Bone marrow (tissue), 2 donors: ENCODE measurements at regions not wholly inside any gene's neighbourhood (a gene's known extent, or its start where the extent isn't known, plus 50 kb on each side); places are given as distances from the start of the nearest gene placed in this dataset.

ENCODE experiments used
- DNase-seq, 2 donors: peaks; one replicate each; lab custom pipeline; 2025; lab: John Stamatoyannopoulos, UW

- no peak for DNase-seq
Observed at GRCh38 chr1:2865571-2866421, 64.3 kb upstream of the TTC34 start.

DNA sequence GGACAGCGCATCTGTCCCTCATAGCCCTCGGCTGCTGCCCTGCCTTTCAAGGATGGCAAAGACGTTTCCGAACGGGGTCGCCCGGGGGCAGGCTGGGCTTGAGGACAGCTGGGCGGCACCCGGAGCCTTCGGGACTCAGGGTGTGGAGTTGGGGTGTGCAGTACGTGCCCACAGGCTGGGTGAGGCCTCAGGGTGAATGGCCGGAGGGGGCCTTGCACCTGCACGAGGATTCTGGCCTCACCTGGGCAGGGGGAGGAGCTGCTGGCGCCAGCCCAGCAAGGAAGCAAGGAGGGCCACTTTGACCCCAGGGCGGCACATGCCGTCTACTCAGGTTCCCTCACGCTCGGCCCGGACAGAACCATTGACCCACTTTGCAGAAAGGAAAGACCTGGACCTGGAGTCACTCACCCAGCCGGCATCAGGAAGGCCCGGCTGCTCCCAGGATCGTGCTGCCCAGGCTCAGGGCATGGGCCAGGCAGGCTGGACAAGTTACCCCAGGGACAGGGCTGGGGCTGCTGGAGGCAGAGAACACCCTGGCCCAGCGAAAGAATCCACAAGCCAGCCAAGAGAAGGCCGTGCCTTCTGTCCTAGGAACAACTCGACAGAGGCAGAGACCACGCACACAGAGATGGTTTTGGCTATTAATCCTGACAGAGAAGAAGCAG, 65.1 kb upstream of the TTC34 start:
- no peak for DNase-seq

- DNase-seq: no peak
Observed at GRCh38 chr1:2867087-2867425, 65.6 kb upstream of the TTC34 start.

DNA sequence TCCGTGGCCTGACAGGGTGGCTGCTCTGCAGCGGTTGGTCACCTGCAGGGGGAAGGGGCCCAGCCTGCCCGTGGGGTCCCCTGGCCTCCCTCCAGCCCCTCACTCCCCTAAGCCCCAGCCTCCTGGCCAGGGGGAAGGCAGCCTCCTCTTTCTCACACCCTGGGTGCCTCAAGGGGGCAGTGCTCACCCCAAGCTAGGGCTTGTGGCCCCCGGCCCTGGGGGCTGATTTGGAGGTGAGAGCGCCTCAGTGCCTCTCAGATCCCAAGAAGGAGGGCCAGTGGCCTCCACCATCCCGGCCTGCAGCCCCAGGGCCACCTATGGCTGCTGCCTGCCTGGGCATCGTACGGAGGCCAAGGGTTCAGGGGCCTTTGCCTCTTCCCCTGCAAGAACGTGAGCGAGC, 66.4 kb upstream of the TTC34 start:
- no peak for DNase-seq

- DNase-seq: no peak
Observed at GRCh38 chr1:2868571-2869195, 67.2 kb upstream of the TTC34 start.

GRCh38 chr1:2871246-2871815, 69.8 kb upstream of the TTC34 start:
- DNase-seq: no peak

DNA sequence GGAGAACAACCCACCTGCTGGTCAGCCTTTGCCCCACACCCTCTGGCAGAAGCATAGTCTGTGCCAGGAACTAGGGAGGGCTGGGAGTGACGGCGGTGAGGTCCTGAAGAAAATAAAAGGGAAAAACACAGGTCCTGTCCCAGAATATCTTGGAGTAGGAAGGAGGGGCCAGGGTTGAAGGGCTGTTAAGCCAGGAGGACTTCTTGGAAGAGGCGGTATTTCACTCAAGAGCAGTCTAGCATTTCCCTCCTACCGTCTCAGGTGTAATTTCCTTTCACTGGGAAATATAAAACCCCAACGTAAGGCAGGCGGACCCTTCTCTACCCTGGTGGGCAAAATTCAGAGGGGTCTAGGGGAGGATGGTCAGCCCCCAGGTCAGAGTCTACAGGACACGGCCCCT, 72.7 kb upstream of the TTC34 start:
- DNase-seq: no peak

GRCh38 chr1:2874607-2875480, 73.4 kb upstream of the TTC34 start:
- no peak for DNase-seq

GRCh38 chr1:2875707-2876561, 74.4 kb upstream of the TTC34 start:
- no peak for DNase-seq

- DNase-seq: no peak
Observed at GRCh38 chr1:2876846-2877245, 75.4 kb upstream of the TTC34 start.

DNA sequence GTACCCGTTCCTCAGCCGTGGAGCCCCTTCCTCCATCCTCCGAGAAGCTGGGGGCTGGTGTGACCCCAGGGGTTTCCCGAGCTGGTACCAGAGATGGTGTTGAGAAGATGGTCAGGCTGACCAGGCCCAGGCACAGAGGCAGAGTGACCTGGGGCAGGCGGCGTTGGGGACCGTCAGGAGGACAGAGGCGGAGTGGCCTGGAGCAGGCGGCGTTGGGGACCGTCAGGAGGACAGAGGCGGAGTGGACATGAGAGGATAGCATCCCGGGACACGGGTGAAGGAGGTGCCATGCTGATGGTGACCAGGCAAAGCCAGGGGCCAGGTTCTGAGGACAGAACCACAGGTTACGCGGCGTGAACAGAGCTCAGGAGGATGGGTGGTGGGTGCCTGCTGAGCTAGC, 75.9 kb upstream of the TTC34 start:
- DNase-seq: no peak

- DNase-seq: no peak
Observed at GRCh38 chr1:2878591-2878990, 77.1 kb upstream of the TTC34 start.

GRCh38 chr1:2879026-2879425, 77.5 kb upstream of the TTC34 start:
- no peak for DNase-seq

DNA sequence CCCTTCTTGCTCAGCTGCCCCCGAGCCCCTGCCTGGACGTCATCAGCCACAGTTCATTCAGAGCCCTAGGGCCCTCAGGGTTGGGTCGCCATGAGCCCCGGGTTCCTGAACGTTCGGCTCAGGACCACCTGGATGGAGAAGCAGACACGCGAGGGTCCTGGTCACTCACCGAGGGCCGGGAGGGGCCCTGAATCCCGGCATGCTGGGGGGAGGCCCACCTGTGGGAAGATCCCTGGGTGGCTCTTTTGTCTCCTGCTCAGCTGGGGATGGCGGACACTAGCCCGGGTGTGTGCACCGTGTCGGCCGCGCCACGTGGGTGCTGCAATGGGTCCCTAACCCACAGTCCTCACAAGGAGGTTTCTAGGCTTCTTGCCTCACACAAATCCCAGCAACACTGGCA, 78.1 kb upstream of the TTC34 start:
- no peak for DNase-seq

DNA sequence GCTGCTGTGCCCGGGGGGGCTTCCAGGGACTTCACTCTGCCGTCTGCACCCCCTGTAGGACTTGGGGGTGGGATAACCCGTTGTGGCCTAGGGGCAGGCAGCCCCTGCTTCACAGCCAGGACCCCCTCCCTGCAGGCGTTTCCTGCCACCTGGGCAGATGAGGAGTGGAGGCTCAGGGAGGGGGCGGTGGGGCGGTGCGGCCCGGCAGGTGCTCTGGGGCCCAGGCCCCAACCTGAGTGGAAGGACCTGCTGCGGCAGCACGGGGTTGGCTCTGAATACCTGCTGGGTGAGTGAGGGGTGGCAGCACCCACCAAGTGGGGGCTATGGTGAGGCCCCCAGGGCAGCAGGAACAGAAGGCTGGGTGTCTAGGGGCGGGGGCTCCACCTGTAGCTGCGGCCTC, 78.6 kb upstream of the TTC34 start:
- DNase-seq: no peak

GRCh38 chr1:2880812-2881295, 79.4 kb upstream of the TTC34 start:
- DNase-seq: no peak

DNA sequence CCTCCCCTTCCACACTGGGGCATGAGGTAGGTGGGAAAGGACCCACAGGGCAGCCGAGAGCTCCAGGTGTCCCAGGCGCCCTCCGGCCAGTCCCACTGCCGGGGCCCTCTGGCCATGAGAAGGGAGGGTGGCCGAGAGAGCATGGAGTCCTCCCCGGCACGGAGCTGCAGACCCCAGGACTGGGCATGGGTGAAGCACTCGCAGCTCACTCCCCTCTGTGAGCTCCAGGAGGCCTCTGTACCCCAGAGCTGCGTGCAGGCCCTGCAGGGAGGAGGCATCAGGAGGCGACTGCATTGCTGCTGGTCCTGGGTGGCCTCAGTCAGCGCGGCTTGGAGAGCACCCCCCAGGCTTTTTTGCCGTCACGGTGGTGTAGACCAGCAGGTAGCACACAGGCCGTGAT, 80.1 kb upstream of the TTC34 start:
- DNase-seq: no peak

DNA sequence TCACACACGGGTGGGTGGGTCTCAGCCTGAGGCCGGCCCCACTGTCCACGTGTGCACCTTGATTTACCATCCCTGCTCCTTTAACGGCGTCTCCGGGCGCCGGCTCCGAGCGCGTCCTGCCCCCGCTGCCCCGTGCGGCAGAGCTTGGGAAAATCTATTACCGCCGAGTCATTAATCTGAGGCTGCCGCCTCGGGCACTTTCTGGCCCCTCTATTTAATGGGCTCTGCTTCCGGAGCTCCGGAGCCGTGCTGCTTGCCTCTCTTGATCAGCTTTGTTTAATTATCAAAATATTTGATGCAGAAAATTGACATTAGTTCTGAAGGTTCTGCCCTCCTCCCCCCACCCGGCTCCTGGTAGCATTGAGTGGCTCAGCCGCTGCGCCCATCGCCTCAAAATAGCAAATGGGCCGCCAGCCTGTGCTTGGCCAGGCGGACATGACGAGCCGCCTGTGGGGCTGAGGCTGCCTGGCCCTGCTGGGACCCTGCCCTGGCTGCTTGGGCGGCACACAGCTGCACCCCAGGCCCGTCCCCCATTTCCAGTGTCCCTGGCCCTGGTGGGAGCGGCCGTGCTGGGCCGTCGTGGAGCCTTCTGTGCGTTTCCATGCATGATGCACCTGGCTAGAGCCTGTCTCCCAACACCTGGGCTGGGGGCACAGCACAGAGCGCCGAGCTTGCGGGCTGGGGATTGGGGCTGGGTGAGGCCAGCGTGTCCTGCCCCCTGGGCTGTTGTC, 81.6 kb upstream of the TTC34 start:
- no peak for DNase-seq

DNA sequence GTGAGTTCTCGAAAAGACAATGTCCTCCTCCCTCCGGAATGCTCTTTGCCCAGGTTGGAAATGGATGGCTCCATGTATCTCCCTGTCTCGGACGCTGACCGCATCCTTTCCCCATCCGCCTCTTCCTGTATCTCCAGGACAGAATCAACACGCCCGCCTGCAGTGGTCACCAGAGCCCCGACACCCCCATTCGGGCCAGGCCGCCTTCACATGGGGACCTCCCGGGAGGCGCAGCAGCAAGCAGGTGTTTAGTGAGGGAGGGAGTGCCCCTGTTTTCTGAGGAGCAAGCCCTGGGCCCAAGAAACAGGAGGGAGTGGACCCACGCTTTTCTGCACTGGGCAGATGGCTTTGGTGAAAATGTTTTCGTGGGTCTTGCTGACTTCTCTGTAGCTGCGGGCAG, 83.5 kb upstream of the TTC34 start:
- DNase-seq: no peak

- no peak for DNase-seq
Observed at GRCh38 chr1:2886631-2887030, 85.1 kb upstream of the TTC34 start.
